DND-41 (cell line): ENCODE measurements at regions not wholly inside any gene's neighbourhood (a gene's known extent, or its start where the extent isn't known, plus 50 kb on each side); places are given as distances from the start of the nearest gene placed in this dataset.

Experiments
- CTCF ChIP-seq: IDR thresholded peaks from 2 replicates; pipeline ENCODE4 v1.5.1; 2012; ENCODE audit warnings: borderline replicate concordance, low read length, moderate library complexity, mild to moderate bottlenecking; ENCODE audit not compliant: poor library complexity, severe bottlenecking; ENCODE audit errors: extremely low read depth
- EZH2 ChIP-seq: IDR thresholded peaks from 3 replicates; pipeline ENCODE4 v1.6.1; 2012; ENCODE audit warnings: borderline replicate concordance, low read depth, mild to moderate bottlenecking, moderate library complexity, low read length, inconsistent platforms; ENCODE audit not compliant: severe bottlenecking

- TF ChIP-seq CTCF (no peak), EZH2 (no peak)
Observed at GRCh38 chr21:17050156-17050555, 462.7 kb upstream of the CXADR start.
